ENCODE measurements at regions not wholly inside any gene's neighbourhood (a gene's known extent, or its start where the extent isn't known, plus 50 kb on each side); places are given as distances from the start of the nearest gene placed in this dataset.

DNA sequence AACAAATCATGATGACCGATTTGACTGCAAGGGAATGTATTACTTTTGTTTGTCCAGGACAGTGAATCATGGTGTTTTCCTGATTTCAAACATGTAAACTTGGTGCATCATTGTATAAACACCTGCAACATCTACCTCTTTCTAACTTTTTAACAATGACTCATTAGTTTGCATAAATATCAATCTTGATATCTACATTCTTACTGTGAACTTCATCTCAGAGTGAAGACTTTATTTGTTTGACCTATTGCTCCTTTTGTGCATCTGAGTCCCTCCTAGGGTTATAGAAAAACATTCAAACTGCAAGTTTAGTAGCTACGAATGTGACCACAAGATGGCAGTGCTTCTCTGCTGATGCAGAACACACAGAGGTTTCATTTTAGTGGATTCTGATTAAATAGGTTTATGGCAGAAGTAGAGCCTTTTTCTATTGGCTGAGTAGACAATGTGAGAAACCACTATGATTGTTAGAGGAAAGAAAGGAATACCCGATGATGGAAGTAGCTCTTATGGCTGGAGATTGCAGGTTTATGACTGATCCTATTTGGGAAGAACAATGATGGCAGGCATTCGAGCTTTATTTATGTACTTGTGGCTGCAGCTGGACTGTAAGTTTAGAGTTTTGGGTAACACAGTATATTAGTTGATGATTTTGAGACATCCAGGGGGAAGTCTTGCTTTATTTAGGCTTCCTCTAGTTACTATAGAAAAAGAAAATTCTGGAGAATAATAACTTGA is 244.2 kb upstream of the OR4E1 start:
- peak; percentile 13 for DNase-seq
- H3K27ac ChIP-seq: no peak overlapping the region
- H3K9me3 ChIP-seq (ENCODE audit: severe bottlenecking): no peaks in the 10 kb centered on the region
- H3K27me3 ChIP-seq (ENCODE audit: insufficient read depth, low read depth, severe bottlenecking): peaks cover 49% of the 10 kb centered on the region
- no peak overlapping the region for H3K4me3 ChIP-seq (ENCODE audit: low read depth, low read length)
- H3K36me3 ChIP-seq: no peaks in the 10 kb centered on the region
- TF ChIP-seq, protein P1, sequence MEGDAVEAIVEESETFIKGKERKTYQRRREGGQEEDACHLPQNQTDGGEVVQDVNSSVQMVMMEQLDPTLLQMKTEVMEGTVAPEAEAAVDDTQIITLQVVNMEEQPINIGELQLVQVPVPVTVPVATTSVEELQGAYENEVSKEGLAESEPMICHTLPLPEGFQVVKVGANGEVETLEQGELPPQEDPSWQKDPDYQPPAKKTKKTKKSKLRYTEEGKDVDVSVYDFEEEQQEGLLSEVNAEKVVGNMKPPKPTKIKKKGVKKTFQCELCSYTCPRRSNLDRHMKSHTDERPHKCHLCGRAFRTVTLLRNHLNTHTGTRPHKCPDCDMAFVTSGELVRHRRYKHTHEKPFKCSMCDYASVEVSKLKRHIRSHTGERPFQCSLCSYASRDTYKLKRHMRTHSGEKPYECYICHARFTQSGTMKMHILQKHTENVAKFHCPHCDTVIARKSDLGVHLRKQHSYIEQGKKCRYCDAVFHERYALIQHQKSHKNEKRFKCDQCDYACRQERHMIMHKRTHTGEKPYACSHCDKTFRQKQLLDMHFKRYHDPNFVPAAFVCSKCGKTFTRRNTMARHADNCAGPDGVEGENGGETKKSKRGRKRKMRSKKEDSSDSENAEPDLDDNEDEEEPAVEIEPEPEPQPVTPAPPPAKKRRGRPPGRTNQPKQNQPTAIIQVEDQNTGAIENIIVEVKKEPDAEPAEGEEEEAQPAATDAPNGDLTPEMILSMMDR (IDR thresholded peaks at IDR 0.05; ENCODE audit: low read depth, low read length): peak; percentile 59

DNA sequence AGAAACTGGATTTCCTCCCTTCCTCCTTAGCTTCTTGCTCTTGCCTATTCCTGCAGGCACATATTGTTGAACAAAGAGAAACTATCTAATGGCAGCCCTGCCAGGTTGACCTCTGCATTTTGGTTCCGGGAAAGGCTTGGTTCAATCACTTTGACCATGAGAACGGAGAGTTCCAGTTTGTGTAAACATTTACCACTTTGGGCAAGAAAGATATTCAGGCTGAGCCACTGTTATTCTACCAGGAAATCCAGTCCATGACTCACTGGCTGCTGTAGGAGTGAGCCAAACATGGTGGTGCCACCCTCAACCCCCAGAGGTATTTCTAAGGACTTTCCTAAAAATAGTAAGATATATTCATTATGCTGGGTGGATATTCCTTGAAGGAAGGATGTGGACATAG is 242.2 kb upstream of the OR4E1 start:
- no peak for DNase-seq
- Histone ChIP-seq H3K9me3 (ENCODE audit: severe bottlenecking) (no peaks in the 10 kb centered on the region), H3K27ac (no peak overlapping the region), H3K4me3 (ENCODE audit: low read depth, low read length) (no peak overlapping the region), H3K36me3 (no peaks in the 10 kb centered on the region), H3K27me3 (ENCODE audit: insufficient read depth, low read depth, severe bottlenecking) (peaks cover 42% of the 10 kb centered on the region)
- TF ChIP-seq, protein P1 (IDR thresholded peaks at IDR 0.05; ENCODE audit: low read depth, low read length): no peak

DNA sequence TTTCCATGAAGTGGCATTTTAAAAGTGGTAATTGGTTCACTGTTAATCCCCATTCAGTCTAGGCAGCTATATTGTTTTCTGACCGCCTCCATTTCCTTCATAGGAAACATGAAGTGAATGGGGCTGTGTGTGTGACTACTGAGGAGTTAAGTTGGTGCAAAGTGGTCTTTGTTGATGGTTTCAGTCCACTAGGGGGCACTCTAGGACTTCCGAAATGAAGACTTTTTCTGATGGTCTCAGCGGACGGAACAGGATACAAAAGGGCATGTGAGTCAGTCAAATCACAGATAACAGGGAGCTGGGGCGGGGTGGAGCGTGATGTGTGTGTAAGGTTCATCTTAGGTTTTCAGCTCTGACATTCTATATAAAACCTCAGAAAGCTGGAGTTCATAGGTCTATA is 240.1 kb upstream of the OR4E1 start:
- Histone ChIP-seq H3K9me3 (ENCODE audit: severe bottlenecking) (no peaks in the 10 kb centered on the region), H3K36me3 (no peaks in the 10 kb centered on the region), H3K4me3 (ENCODE audit: low read depth, low read length) (no peak overlapping the region), H3K27me3 (ENCODE audit: insufficient read depth, low read depth, severe bottlenecking) (peaks cover 44% of the 10 kb centered on the region), H3K27ac (no peak overlapping the region)
- TF ChIP-seq, protein P1 (IDR thresholded peaks at IDR 0.05; ENCODE audit: low read depth, low read length): peak; percentile 59
- DNase-seq: peak; percentile 42

DNA sequence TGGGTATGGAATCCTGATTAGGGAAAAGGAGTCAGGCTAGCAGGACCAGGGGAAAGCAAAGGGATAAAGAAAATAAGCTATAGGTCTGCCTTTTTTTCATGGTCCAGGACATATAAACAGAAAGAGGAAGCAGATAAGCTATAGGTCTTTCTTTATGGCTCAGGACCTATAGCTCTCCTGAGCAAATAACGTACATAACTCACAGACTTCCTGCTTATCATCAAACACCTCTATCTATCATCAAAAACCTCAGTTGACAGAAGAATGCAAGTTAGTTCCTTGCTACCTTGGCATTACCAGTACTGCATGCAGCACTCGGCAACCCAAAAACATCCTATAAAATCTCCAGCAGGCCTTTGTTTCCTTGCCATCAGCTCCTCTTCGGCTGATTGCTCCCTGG is 238.7 kb upstream of the OR4E1 start:
- no peak for DNase-seq
- H3K9me3 ChIP-seq (ENCODE audit: severe bottlenecking): no peaks in the 10 kb centered on the region
- peaks cover 37% of the 10 kb centered on the region for H3K27me3 ChIP-seq (ENCODE audit: insufficient read depth, low read depth, severe bottlenecking)
- no peaks in the 10 kb centered on the region for H3K36me3 ChIP-seq
- H3K4me3 ChIP-seq (ENCODE audit: low read depth, low read length): no peak overlapping the region
- TF ChIP-seq, protein P1 (IDR thresholded peaks at IDR 0.05; ENCODE audit: low read depth, low read length): no peak
- no peak overlapping the region for H3K27ac ChIP-seq

DNA sequence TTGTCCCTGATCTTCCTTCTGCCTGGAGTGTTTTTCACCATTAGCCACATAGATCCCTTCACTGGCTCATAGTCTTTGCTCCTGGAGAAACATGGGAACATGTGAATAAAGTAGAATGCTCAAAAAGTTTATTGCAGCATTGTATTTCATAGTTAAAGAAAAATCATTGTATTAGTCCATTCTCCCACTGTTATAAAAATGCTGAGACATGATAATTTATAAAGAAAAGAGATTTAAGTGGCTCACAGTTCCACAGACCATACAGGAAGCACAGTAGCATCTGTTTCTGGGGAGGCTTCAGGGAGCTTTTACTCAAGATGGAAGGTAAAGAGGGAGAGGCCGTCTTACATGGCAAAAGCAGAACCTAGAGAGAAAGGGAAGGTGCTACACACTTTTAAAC is 238.3 kb upstream of the OR4E1 start:
- no peak for DNase-seq
- Histone ChIP-seq H3K9me3 (ENCODE audit: severe bottlenecking) (no peaks in the 10 kb centered on the region), H3K4me3 (ENCODE audit: low read depth, low read length) (no peak overlapping the region), H3K36me3 (no peaks in the 10 kb centered on the region), H3K27me3 (ENCODE audit: insufficient read depth, low read depth, severe bottlenecking) (peaks cover 42% of the 10 kb centered on the region), H3K27ac (no peak overlapping the region)
- TF ChIP-seq, protein P1 (IDR thresholded peaks at IDR 0.05; ENCODE audit: low read depth, low read length): no peak

DNA sequence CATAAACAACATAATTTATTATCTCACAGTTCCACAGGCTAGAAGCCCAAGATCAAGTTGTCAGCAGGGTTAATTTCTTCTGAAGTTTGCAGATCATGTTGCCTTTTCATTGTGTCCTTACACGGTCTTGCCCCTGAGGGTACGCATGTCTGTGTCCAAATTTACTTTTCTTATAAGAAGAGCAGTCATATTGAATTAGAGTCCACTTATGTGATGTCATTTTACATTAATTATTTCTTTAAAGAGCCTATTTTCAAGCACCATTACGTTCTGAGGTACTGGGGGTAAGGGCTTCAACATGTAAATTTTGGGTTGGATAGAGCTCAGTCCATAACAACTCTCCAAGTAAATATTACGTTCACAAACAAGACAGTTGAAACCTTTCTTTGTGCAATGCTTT is 236.6 kb upstream of the OR4E1 start:
- Histone ChIP-seq H3K9me3 (ENCODE audit: severe bottlenecking) (no peaks in the 10 kb centered on the region), H3K36me3 (no peaks in the 10 kb centered on the region), H3K4me3 (ENCODE audit: low read depth, low read length) (no peak overlapping the region), H3K27ac (no peak overlapping the region), H3K27me3 (ENCODE audit: insufficient read depth, low read depth, severe bottlenecking) (peaks cover 52% of the 10 kb centered on the region)
- DNase-seq: no peak
- TF ChIP-seq, protein P1 (IDR thresholded peaks at IDR 0.05; ENCODE audit: low read depth, low read length): no peak
